ENCODE measurements at regions not wholly inside any gene's neighbourhood (a gene's known extent, or its start where the extent isn't known, plus 50 kb on each side); places are given as distances from the start of the nearest gene placed in this dataset.
"Not testable (repeated sequence)": the region's sequence is repeated elsewhere in the genome, so short reads cannot be mapped to it uniquely, and the experiment has no call there.

GRCh38 chr16:9014389-9014788 lies 50.7 kb upstream of the USP7 start:
- DNase-seq, result no peak

GRCh38 chr16:9015489-9015888 lies 51.8 kb upstream of the USP7 start:
- DNase-seq, result no peak

GRCh38 chr16:9016005-9016404 lies 52.3 kb upstream of the USP7 start:
- DNase-seq, result not testable (repeated sequence)

GRCh38 chr16:9016824-9017223 lies 53.1 kb upstream of the USP7 start:
- no peak for DNase-seq

DNA sequence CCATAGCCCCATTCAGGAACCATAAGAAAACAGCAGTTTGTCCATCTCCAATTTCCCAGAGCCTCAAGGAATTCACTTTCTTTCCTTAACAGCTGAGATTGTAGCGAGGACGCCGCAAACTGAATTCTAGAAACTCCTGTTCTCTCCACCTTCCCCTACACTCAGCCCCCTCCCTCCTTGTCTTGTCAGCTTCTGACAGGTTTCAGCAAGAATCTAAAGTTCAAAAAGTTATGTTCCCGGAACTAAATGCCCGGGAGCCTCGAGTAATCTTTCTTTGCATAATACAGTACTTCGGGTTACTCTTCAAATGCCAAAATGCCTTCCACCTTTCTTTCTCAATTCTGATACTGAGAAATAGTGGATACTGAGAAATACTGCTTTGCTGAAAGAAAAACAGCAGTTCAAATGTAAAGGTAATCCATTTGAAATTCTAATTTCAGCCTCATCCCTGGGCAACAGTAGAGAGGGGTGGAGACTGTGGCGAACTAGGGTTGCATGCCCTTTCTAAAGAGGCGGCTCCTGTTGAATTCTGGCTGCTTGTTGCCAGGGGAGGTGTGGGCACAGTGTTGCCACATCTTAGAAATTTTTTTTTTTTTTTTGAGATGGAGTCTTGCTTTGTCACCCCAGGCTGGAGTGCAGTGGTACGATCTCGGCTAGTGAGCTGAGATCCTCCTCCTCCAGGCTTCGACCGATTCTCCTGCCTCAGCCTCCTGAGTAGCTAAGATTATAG lies 63.5 kb upstream of the USP7 start:
- DNase-seq, result no peak

- not testable (repeated sequence) for DNase-seq
Measured at GRCh38 chr16:9028491-9028890, 63.0 kb upstream of the HAPSTR1 start.

DNA sequence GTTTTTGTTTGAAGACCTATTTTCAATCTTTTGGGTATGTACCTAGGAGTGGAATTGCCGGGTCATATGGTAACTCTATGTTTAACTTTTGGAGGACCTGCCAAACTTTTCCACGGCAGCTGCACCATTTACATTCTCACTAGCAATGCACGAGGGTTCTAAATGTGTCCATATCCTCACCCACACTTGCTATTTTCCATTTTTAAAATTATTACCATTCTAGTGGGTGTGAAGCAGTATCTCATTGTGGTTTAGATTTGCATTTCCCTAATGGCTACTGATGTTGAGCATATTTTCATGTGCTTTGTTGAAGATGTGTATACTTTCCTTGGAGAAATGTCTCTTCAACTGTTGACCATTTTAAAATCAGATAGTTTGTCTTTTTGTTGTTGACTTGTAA lies 60.3 kb upstream of the HAPSTR1 start:
- DNase-seq, result no peak

GRCh38 chr16:9033125-9033830 lies 58.2 kb upstream of the HAPSTR1 start:
- no peak for DNase-seq

- no peak for DNase-seq
Measured at GRCh38 chr16:9034056-9034455, 57.4 kb upstream of the HAPSTR1 start.

DNA sequence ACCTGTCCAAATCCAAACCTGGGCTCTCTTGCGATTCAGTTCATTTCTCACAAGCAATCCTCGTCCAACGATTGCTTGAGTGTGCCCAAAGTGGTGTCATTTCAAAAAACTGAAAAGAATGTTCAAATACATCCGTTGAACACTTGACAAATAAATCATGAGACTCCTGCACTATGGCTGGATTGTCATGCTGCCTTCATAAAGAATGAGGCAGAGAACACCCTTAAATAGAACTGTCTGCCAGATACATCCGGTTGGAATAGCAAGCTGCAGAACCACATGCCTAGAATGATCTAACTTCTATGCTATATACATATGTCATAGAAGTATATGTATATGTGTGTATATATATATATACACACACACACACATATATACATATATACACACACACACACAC lies 55.4 kb upstream of the HAPSTR1 start:
- no peak for DNase-seq

- peak in 1 of 2 experiments; percentile 7 for DNase-seq
Measured at GRCh38 chr16:9039210-9039609, 52.2 kb upstream of the HAPSTR1 start.

GRCh38 chr16:9040800-9041412 lies 50.5 kb upstream of the HAPSTR1 start:
- no peak for DNase-seq
